HepG2 (cell line): ENCODE measurements at regions not wholly inside any gene's neighbourhood (a gene's known extent, or its start where the extent isn't known, plus 50 kb on each side); places are given as distances from the start of the nearest gene placed in this dataset.
A peak's percentile ranks its signal among the peaks of the same experiment; 100 is the strongest.

Experiments used
- ARID5B ChIP-seq: IDR thresholded peaks from 2 replicates; pipeline ENCODE4 v1.4.0; 2020; ENCODE audit warnings: mild to moderate bottlenecking, missing genetic modification reagents
- ELF3 ChIP-seq: IDR thresholded peaks from 2 replicates; pipeline ENCODE4 v1.6.1; 2016; ENCODE audit warnings: missing genetic modification reagents, missing compliant biosample characterization
- HOXD1 ChIP-seq: sonication (generic); formaldehyde crosslinking; IDR thresholded peaks from 2 replicates; pipeline ENCODE4 v1.5.0; 2020; ENCODE audit warnings: missing genetic modification reagents
- MBNL3 ChIP-seq: fragments of 250-450 bp; sonication (Bioruptor Pico); conservative IDR thresholded peaks from 2 replicates; pipeline ENCODE4 v1.8.0; 2022; ENCODE audit warnings: mild to moderate bottlenecking, inconsistent platforms
- MTF1 ChIP-seq: sonication (generic); formaldehyde crosslinking; IDR thresholded peaks from 2 replicates; pipeline ENCODE4 v1.5.0; 2020; ENCODE audit warnings: missing genetic modification reagents
- POGZ ChIP-seq: sonication (generic); formaldehyde crosslinking; IDR thresholded peaks from 2 replicates; pipeline ENCODE4 v1.4.0; 2020; ENCODE audit warnings: mild to moderate bottlenecking, missing genetic modification reagents
- POLR2AphosphoS5 ChIP-seq: IDR thresholded peaks from 2 replicates; pipeline ENCODE4 v1.6.1; 2012; ENCODE audit warnings: low read depth, low read length
- SP5 ChIP-seq: IDR thresholded peaks from 2 replicates; pipeline ENCODE4 v1.6.1; 2016; ENCODE audit warnings: low read depth, borderline replicate concordance
- TEAD3 ChIP-seq: optimal IDR thresholded peaks from 2 replicates; pipeline ENCODE3; 2016; ENCODE audit warnings: borderline replicate concordance
- ZBTB21 ChIP-seq: sonication (generic); formaldehyde crosslinking; IDR thresholded peaks from 2 replicates; pipeline ENCODE4 v1.4.0; 2020; ENCODE audit warnings: missing genetic modification reagents
- ZFP36L2 ChIP-seq: sonication (generic); formaldehyde crosslinking; IDR thresholded peaks from 2 replicates; pipeline ENCODE4 v1.4.0; 2020; ENCODE audit warnings: missing genetic modification reagents
- ZNF18 ChIP-seq: sonication (generic); formaldehyde crosslinking; IDR thresholded peaks from 2 replicates; pipeline ENCODE4 v1.8.0; 2022; ENCODE audit warnings: mild to moderate bottlenecking, missing genetic modification reagents; ENCODE audit not compliant: insufficient replicate concordance

- TF ChIP-seq ELF3 (CRISPR knock-in tag) (0 out of 2 replicates have a peak, but pooled peaks have one; percentile 16), ARID5B (CRISPR knock-in tag) (0 out of 2 replicates have a peak, but pooled peaks have one; percentile 12), ZBTB21 (CRISPR knock-in tag) (no peak), HOXD1 (no peak), TEAD3 (CRISPR knock-in tag) (peak; percentile 11), POGZ (0 out of 2 replicates have a peak, but pooled peaks have one; percentile 18), MBNL3 (CRISPR knock-in tag) (no peak), POLR2AphosphoS5 (no peak), ZNF18 (CRISPR knock-in tag) (no peak), ZFP36L2 (CRISPR knock-in tag) (no peak), SP5 (CRISPR knock-in tag) (no peak), MTF1 (CRISPR knock-in tag) (no peak)
These were observed 2119.8 kb upstream of the CELF4 start (continued) for GRCh38 chr18:39685303-39685902.
